ENCODE measurements at regions not wholly inside any gene's neighbourhood (a gene's known extent, or its start where the extent isn't known, plus 50 kb on each side); places are given as distances from the start of the nearest gene placed in this dataset.

DNA sequence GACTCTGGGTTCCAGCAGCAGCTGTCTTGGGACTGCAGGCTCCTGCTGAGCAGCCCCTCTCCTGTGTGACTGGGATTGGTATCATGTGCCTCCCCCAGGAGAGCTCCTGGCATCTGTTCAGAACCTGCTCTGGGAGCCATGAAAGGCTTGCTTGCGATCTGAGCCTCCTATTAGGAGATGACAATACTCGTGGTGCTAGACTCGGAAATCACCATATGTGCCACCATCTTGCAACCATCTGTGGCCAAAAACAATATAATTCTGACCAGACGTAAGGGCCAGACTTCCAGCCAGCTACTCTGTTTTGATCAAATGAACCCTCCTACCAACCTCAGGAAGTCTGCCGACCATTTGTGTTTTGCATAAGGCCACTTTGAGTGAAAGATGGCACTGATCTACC, 484.7 kb downstream of the IRS2 start:
- Histone ChIP-seq H3K79me2 (ENCODE audit: control insufficient read depth, insufficient read depth, low read length) (no peaks in the 10 kb centered on the region), H2AFZ (ENCODE audit: control insufficient read depth, low read length) (no peak overlapping the region), H3K27ac (ENCODE audit: control insufficient read depth, insufficient read depth, low read length) (no peak overlapping the region), H4K20me1 (ENCODE audit: control insufficient read depth, extremely low read depth, insufficient read depth, low read length) (no peaks in the 10 kb centered on the region), H3K4me2 (ENCODE audit: control insufficient read depth, extremely low read depth, insufficient read depth, low read depth, low read length) (no peak overlapping the region), H3K4me1 (ENCODE audit: control insufficient read depth, extremely low read depth, insufficient read depth, low read length) (peaks cover 3% of the 10 kb centered on the region), H3K9me3 (ENCODE audit: control insufficient read depth, low read depth, low read length) (no peaks in the 10 kb centered on the region), H3K36me3 (ENCODE audit: control insufficient read depth in 2 of 2, extremely low read depth in 1 of 2, insufficient read depth in 2 of 2, low read length in 2 of 2) (no peaks in the 10 kb centered on the region), H3K9ac (ENCODE audit: control insufficient read depth, extremely low read depth, insufficient read depth, low read length) (no peak overlapping the region), H3K9me1 (ENCODE audit: control insufficient read depth, extremely low read depth, insufficient read depth, low read length) (no peaks in the 10 kb centered on the region), H3K4me3 (ENCODE audit: control insufficient read depth in 2 of 3, extremely low read depth in 1 of 3, insufficient read depth in 2 of 3, low read depth in 1 of 3, low read length in 3 of 3) (no peak overlapping the region), H3K27me3 (ENCODE audit: control insufficient read depth, extremely low read depth, insufficient read depth, low read length) (peaks cover 3% of the 10 kb centered on the region)
- FAIRE-seq (no peak), DNase-seq (ENCODE audit: low read depth, low spot score) (no peak)
- no peak for TF ChIP-seq EZH2 (IDR thresholded peaks at IDR 0.05; ENCODE audit: low read length)
- TF ChIP-seq, protein P1, sequence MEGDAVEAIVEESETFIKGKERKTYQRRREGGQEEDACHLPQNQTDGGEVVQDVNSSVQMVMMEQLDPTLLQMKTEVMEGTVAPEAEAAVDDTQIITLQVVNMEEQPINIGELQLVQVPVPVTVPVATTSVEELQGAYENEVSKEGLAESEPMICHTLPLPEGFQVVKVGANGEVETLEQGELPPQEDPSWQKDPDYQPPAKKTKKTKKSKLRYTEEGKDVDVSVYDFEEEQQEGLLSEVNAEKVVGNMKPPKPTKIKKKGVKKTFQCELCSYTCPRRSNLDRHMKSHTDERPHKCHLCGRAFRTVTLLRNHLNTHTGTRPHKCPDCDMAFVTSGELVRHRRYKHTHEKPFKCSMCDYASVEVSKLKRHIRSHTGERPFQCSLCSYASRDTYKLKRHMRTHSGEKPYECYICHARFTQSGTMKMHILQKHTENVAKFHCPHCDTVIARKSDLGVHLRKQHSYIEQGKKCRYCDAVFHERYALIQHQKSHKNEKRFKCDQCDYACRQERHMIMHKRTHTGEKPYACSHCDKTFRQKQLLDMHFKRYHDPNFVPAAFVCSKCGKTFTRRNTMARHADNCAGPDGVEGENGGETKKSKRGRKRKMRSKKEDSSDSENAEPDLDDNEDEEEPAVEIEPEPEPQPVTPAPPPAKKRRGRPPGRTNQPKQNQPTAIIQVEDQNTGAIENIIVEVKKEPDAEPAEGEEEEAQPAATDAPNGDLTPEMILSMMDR (optimal IDR thresholded peaks at IDR 0.05 in 1 of 3, IDR thresholded peaks at IDR 0.05 in 1 of 3, conservative IDR thresholded peaks at IDR 0.05 in 1 of 3; ENCODE audit: extremely low read depth in 1 of 3, insufficient read depth in 2 of 3, low read length in 3 of 3): no peak
- dilution Hi-C loops (cut with MboI; ENCODE audit: extremely low pct_ligation_motif_present, low sequenced_read_pairs): no loop called here

DNA sequence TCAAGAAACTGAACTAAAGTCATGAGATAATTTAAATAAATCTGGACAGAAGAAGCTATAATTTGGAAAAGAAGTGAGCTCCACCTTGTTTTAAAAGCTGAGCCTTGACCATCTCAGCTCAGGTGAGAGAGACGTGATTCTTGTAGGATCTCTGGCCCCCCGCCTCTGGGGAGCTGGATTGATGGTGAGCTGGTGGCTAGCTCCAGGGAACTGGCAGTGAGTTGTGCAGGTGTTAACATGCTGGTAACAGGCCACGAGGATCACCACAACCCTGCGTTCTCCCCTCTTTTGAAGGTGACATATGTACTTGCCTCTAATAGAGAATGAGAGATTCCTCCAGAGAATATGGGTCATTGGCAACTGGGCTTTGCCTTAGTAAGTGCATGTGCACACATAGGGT, 485.1 kb downstream of the IRS2 start:
- dilution Hi-C loops (cut with MboI; ENCODE audit: extremely low pct_ligation_motif_present, low sequenced_read_pairs): no loop called here
- Histone ChIP-seq H3K4me1 (ENCODE audit: control insufficient read depth, extremely low read depth, insufficient read depth, low read length) (peaks cover 3% of the 10 kb centered on the region), H3K27me3 (ENCODE audit: control insufficient read depth, extremely low read depth, insufficient read depth, low read length) (peaks cover 3% of the 10 kb centered on the region), H2AFZ (ENCODE audit: control insufficient read depth, low read length) (no peak overlapping the region), H3K27ac (ENCODE audit: control insufficient read depth, insufficient read depth, low read length) (no peak overlapping the region), H3K9me3 (ENCODE audit: control insufficient read depth, low read depth, low read length) (no peaks in the 10 kb centered on the region), H3K36me3 (ENCODE audit: control insufficient read depth in 2 of 2, extremely low read depth in 1 of 2, insufficient read depth in 2 of 2, low read length in 2 of 2) (no peaks in the 10 kb centered on the region), H4K20me1 (ENCODE audit: control insufficient read depth, extremely low read depth, insufficient read depth, low read length) (no peaks in the 10 kb centered on the region), H3K79me2 (ENCODE audit: control insufficient read depth, insufficient read depth, low read length) (no peaks in the 10 kb centered on the region), H3K9me1 (ENCODE audit: control insufficient read depth, extremely low read depth, insufficient read depth, low read length) (no peaks in the 10 kb centered on the region), H3K4me3 (ENCODE audit: control insufficient read depth in 2 of 3, extremely low read depth in 1 of 3, insufficient read depth in 2 of 3, low read depth in 1 of 3, low read length in 3 of 3) (no peak overlapping the region), H3K9ac (ENCODE audit: control insufficient read depth, extremely low read depth, insufficient read depth, low read length) (no peak overlapping the region), H3K4me2 (ENCODE audit: control insufficient read depth, extremely low read depth, insufficient read depth, low read depth, low read length) (no peak overlapping the region)
- TF ChIP-seq EZH2 (IDR thresholded peaks at IDR 0.05; ENCODE audit: low read length): no peak
- TF ChIP-seq, protein P1 (optimal IDR thresholded peaks at IDR 0.05 in 1 of 3, IDR thresholded peaks at IDR 0.05 in 1 of 3, conservative IDR thresholded peaks at IDR 0.05 in 1 of 3; ENCODE audit: extremely low read depth in 1 of 3, insufficient read depth in 2 of 3, low read length in 3 of 3): no peak
- DNase-seq (ENCODE audit: low read depth, low spot score) (no peak), FAIRE-seq (no peak)
